ENCODE measurements at regions not wholly inside any gene's neighbourhood (a gene's known extent, or its start where the extent isn't known, plus 50 kb on each side); places are given as distances from the start of the nearest gene placed in this dataset.

GRCh38 chr3:117308756-117309155 is 599.2 kb downstream of the TUSC7 start:
- Histone ChIP-seq H3K9ac (ENCODE audit: low read length) (no peak overlapping the region), H3K27me3 (ENCODE audit: control insufficient read depth, insufficient read depth, low read length) (no peaks in the 10 kb centered on the region), H3K4me1 (ENCODE audit: control insufficient read depth, insufficient read depth, low read length) (no peaks in the 10 kb centered on the region), H3K36me3 (ENCODE audit: control insufficient read depth, insufficient read depth, low read length) (no peaks in the 10 kb centered on the region), H3K9me3 (ENCODE audit: control insufficient read depth, low read length) (no peaks in the 10 kb centered on the region), H3K4me3 (ENCODE audit: low read length) (no peak overlapping the region)

GRCh38 chr3:117310536-117310935 is 601.0 kb downstream of the TUSC7 start:
- Histone ChIP-seq H3K36me3 (ENCODE audit: control insufficient read depth, insufficient read depth, low read length) (no peaks in the 10 kb centered on the region), H3K4me1 (ENCODE audit: control insufficient read depth, insufficient read depth, low read length) (no peaks in the 10 kb centered on the region), H3K9me3 (ENCODE audit: control insufficient read depth, low read length) (no peaks in the 10 kb centered on the region), H3K27me3 (ENCODE audit: control insufficient read depth, insufficient read depth, low read length) (no peaks in the 10 kb centered on the region), H3K9ac (ENCODE audit: low read length) (no peak overlapping the region), H3K4me3 (ENCODE audit: low read length) (no peak overlapping the region)

GRCh38 chr3:117314441-117315150 is 605.0 kb downstream of the TUSC7 start:
- Histone ChIP-seq H3K36me3 (ENCODE audit: control insufficient read depth, insufficient read depth, low read length) (no peaks in the 10 kb centered on the region), H3K9ac (ENCODE audit: low read length) (no peak overlapping the region), H3K9me3 (ENCODE audit: control insufficient read depth, low read length) (no peaks in the 10 kb centered on the region), H3K27me3 (ENCODE audit: control insufficient read depth, insufficient read depth, low read length) (no peaks in the 10 kb centered on the region), H3K4me3 (ENCODE audit: low read length) (no peak overlapping the region), H3K4me1 (ENCODE audit: control insufficient read depth, insufficient read depth, low read length) (no peaks in the 10 kb centered on the region)

- no peak overlapping the region for H3K9ac ChIP-seq (ENCODE audit: low read length)
- no peak overlapping the region for H3K4me3 ChIP-seq (ENCODE audit: low read length)
- H3K4me1 ChIP-seq (ENCODE audit: control insufficient read depth, insufficient read depth, low read length) = no peaks in the 10 kb centered on the region
- H3K36me3 ChIP-seq (ENCODE audit: control insufficient read depth, insufficient read depth, low read length) = no peaks in the 10 kb centered on the region
- no peaks in the 10 kb centered on the region for H3K9me3 ChIP-seq (ENCODE audit: control insufficient read depth, low read length)
- H3K27me3 ChIP-seq (ENCODE audit: control insufficient read depth, insufficient read depth, low read length) = no peaks in the 10 kb centered on the region
Measured at GRCh38 chr3:117322866-117323265, 613.3 kb downstream of the TUSC7 start.

- Histone ChIP-seq H3K4me1 (ENCODE audit: control insufficient read depth, insufficient read depth, low read length) (no peaks in the 10 kb centered on the region), H3K27me3 (ENCODE audit: control insufficient read depth, insufficient read depth, low read length) (no peaks in the 10 kb centered on the region), H3K9me3 (ENCODE audit: control insufficient read depth, low read length) (no peaks in the 10 kb centered on the region), H3K9ac (ENCODE audit: low read length) (no peak overlapping the region), H3K4me3 (ENCODE audit: low read length) (no peak overlapping the region), H3K36me3 (ENCODE audit: control insufficient read depth, insufficient read depth, low read length) (no peaks in the 10 kb centered on the region)
Measured at GRCh38 chr3:117346901-117347300, 637.3 kb downstream of the TUSC7 start.

GRCh38 chr3:117348884-117349283 is 639.3 kb downstream of the TUSC7 start:
- no peaks in the 10 kb centered on the region for H3K4me1 ChIP-seq (ENCODE audit: control insufficient read depth, insufficient read depth, low read length)

GRCh38 chr3:117349566-117349965 is 640.0 kb downstream of the TUSC7 start:
- no peak overlapping the region for H3K9ac ChIP-seq (ENCODE audit: low read length)
- H3K4me3 ChIP-seq (ENCODE audit: low read length) = no peak overlapping the region
- no peaks in the 10 kb centered on the region for H3K36me3 ChIP-seq (ENCODE audit: control insufficient read depth, insufficient read depth, low read length)
- H3K9me3 ChIP-seq (ENCODE audit: control insufficient read depth, low read length) = no peaks in the 10 kb centered on the region
- no peaks in the 10 kb centered on the region for H3K27me3 ChIP-seq (ENCODE audit: control insufficient read depth, insufficient read depth, low read length)
- H3K4me1 ChIP-seq (ENCODE audit: control insufficient read depth, insufficient read depth, low read length) = no peaks in the 10 kb centered on the region

More at GRCh38 chr3:117348884-117349283, 639.3 kb downstream of the TUSC7 start:
- no peaks in the 10 kb centered on the region for H3K9me3 ChIP-seq (ENCODE audit: control insufficient read depth, low read length)
- no peaks in the 10 kb centered on the region for H3K27me3 ChIP-seq (ENCODE audit: control insufficient read depth, insufficient read depth, low read length)
- no peaks in the 10 kb centered on the region for H3K36me3 ChIP-seq (ENCODE audit: control insufficient read depth, insufficient read depth, low read length)
- no peak overlapping the region for H3K4me3 ChIP-seq (ENCODE audit: low read length)
- H3K9ac ChIP-seq (ENCODE audit: low read length) = no peak overlapping the region

- no peaks in the 10 kb centered on the region for H3K9me3 ChIP-seq (ENCODE audit: control insufficient read depth, low read length)
- H3K27me3 ChIP-seq (ENCODE audit: control insufficient read depth, insufficient read depth, low read length) = no peaks in the 10 kb centered on the region
- no peak overlapping the region for H3K4me3 ChIP-seq (ENCODE audit: low read length)
- no peak overlapping the region for H3K9ac ChIP-seq (ENCODE audit: low read length)
- no peaks in the 10 kb centered on the region for H3K36me3 ChIP-seq (ENCODE audit: control insufficient read depth, insufficient read depth, low read length)
- H3K4me1 ChIP-seq (ENCODE audit: control insufficient read depth, insufficient read depth, low read length) = no peaks in the 10 kb centered on the region
Measured at GRCh38 chr3:117350371-117350770, 640.8 kb downstream of the TUSC7 start.

GRCh38 chr3:117355566-117355965 is 646.0 kb downstream of the TUSC7 start:
- no peaks in the 10 kb centered on the region for H3K36me3 ChIP-seq (ENCODE audit: control insufficient read depth, insufficient read depth, low read length)
- no peaks in the 10 kb centered on the region for H3K9me3 ChIP-seq (ENCODE audit: control insufficient read depth, low read length)

GRCh38 chr3:117356091-117356705 is 646.6 kb downstream of the TUSC7 start:
- Histone ChIP-seq H3K27me3 (ENCODE audit: control insufficient read depth, insufficient read depth, low read length) (no peaks in the 10 kb centered on the region), H3K4me3 (ENCODE audit: low read length) (no peak overlapping the region), H3K36me3 (ENCODE audit: control insufficient read depth, insufficient read depth, low read length) (no peaks in the 10 kb centered on the region), H3K9ac (ENCODE audit: low read length) (no peak overlapping the region), H3K9me3 (ENCODE audit: control insufficient read depth, low read length) (no peaks in the 10 kb centered on the region), H3K4me1 (ENCODE audit: control insufficient read depth, insufficient read depth, low read length) (no peaks in the 10 kb centered on the region)

More at GRCh38 chr3:117355566-117355965, 646.0 kb downstream of the TUSC7 start:
- no peaks in the 10 kb centered on the region for H3K4me1 ChIP-seq (ENCODE audit: control insufficient read depth, insufficient read depth, low read length)
- H3K27me3 ChIP-seq (ENCODE audit: control insufficient read depth, insufficient read depth, low read length) = no peaks in the 10 kb centered on the region
- no peak overlapping the region for H3K4me3 ChIP-seq (ENCODE audit: low read length)
- H3K9ac ChIP-seq (ENCODE audit: low read length) = no peak overlapping the region

- Histone ChIP-seq H3K4me3 (ENCODE audit: low read length) (no peak overlapping the region), H3K36me3 (ENCODE audit: control insufficient read depth, insufficient read depth, low read length) (no peaks in the 10 kb centered on the region), H3K9me3 (ENCODE audit: control insufficient read depth, low read length) (no peaks in the 10 kb centered on the region), H3K9ac (ENCODE audit: low read length) (no peak overlapping the region), H3K4me1 (ENCODE audit: control insufficient read depth, insufficient read depth, low read length) (no peaks in the 10 kb centered on the region), H3K27me3 (ENCODE audit: control insufficient read depth, insufficient read depth, low read length) (no peaks in the 10 kb centered on the region)
Measured at GRCh38 chr3:117358717-117359314, 649.2 kb downstream of the TUSC7 start.

GRCh38 chr3:117366574-117366973 is 657.0 kb downstream of the TUSC7 start:
- no peaks in the 10 kb centered on the region for H3K9me3 ChIP-seq (ENCODE audit: control insufficient read depth, low read length)

More at GRCh38 chr3:117366574-117366973, 657.0 kb downstream of the TUSC7 start:
- Histone ChIP-seq H3K9ac (ENCODE audit: low read length) (no peak overlapping the region), H3K4me1 (ENCODE audit: control insufficient read depth, insufficient read depth, low read length) (no peaks in the 10 kb centered on the region), H3K4me3 (ENCODE audit: low read length) (no peak overlapping the region), H3K36me3 (ENCODE audit: control insufficient read depth, insufficient read depth, low read length) (no peaks in the 10 kb centered on the region), H3K27me3 (ENCODE audit: control insufficient read depth, insufficient read depth, low read length) (no peaks in the 10 kb centered on the region)

All from mucosa of stomach (tissue), 1 donor.